ENCODE measurements at regions not wholly inside any gene's neighbourhood (a gene's known extent, or its start where the extent isn't known, plus 50 kb on each side); places are given as distances from the start of the nearest gene placed in this dataset.

DNA sequence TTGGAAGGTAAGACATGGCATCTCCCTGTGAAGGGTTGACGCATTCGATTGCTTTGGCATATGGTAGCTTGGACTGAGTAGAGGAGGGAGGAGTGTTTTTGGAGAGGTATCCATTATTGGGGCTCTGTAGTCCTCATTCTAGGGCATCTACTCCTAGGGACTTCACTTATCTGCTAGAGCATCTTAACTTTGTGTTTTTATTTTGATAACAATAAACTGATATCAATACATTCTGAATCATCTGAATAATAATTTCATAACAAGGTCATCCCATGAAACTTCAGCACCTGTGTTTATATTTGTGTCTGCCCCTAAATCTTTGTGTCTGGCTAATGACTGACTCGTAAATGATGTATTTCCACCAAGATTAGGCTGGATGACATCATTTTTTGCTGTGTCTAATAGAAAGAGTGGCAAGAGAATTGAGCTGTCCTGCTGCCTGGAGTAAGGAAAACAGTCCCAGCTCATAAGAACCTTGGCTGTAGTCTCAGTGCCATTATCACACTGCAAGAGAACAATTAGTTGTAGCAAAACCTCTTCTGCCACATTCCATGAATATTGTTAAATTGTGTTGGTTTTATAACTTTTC lies 288.5 kb downstream of the PRL start:
- H3K27ac ChIP-seq = no peak overlapping the region
- H3K36me3 ChIP-seq (replicated peaks) = no peaks in the 10 kb centered on the region
- TF ChIP-seq, protein P1, sequence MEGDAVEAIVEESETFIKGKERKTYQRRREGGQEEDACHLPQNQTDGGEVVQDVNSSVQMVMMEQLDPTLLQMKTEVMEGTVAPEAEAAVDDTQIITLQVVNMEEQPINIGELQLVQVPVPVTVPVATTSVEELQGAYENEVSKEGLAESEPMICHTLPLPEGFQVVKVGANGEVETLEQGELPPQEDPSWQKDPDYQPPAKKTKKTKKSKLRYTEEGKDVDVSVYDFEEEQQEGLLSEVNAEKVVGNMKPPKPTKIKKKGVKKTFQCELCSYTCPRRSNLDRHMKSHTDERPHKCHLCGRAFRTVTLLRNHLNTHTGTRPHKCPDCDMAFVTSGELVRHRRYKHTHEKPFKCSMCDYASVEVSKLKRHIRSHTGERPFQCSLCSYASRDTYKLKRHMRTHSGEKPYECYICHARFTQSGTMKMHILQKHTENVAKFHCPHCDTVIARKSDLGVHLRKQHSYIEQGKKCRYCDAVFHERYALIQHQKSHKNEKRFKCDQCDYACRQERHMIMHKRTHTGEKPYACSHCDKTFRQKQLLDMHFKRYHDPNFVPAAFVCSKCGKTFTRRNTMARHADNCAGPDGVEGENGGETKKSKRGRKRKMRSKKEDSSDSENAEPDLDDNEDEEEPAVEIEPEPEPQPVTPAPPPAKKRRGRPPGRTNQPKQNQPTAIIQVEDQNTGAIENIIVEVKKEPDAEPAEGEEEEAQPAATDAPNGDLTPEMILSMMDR (IDR thresholded peaks at IDR 0.05; ENCODE audit: low read depth, low read length, missing control alignments) = no peak
- no peak overlapping the region for H3K4me3 ChIP-seq (ENCODE audit: low read depth, low read length)
- H3K27me3 ChIP-seq (replicated peaks) = no peaks in the 10 kb centered on the region
- DNase-seq = peak; percentile 44
- in situ Hi-C loops (cut with HindIII; ENCODE audit: low pct_ligation_motif_present, low sequenced_read_pairs) = no loop called here

- no peaks in the 10 kb centered on the region for H3K27me3 ChIP-seq (replicated peaks)
- H3K36me3 ChIP-seq (replicated peaks) = no peaks in the 10 kb centered on the region
- H3K27ac ChIP-seq = no peak overlapping the region
- H3K4me3 ChIP-seq (ENCODE audit: low read depth, low read length) = no peak overlapping the region
- in situ Hi-C loops (cut with HindIII; ENCODE audit: low pct_ligation_motif_present, low sequenced_read_pairs) = no loop called here
- TF ChIP-seq, protein P1 (IDR thresholded peaks at IDR 0.05; ENCODE audit: low read depth, low read length, missing control alignments) = no peak
- no peak for DNase-seq
Observed at GRCh38 chr6:22010102-22010501, 286.7 kb downstream of the PRL start.

GRCh38 chr6:22015216-22015615 lies 281.6 kb downstream of the PRL start:
- in situ Hi-C loops (cut with HindIII; ENCODE audit: low pct_ligation_motif_present, low sequenced_read_pairs) = no loop called here
- Histone ChIP-seq H3K4me3 (ENCODE audit: low read depth, low read length) (no peak overlapping the region), H3K27ac (no peak overlapping the region), H3K27me3 (replicated peaks) (no peaks in the 10 kb centered on the region), H3K36me3 (replicated peaks) (no peaks in the 10 kb centered on the region)
- DNase-seq = no peak
- TF ChIP-seq, protein P1 (IDR thresholded peaks at IDR 0.05; ENCODE audit: low read depth, low read length, missing control alignments) = no peak

GRCh38 chr6:22015944-22016343 lies 280.9 kb downstream of the PRL start:
- in situ Hi-C loops (cut with HindIII; ENCODE audit: low pct_ligation_motif_present, low sequenced_read_pairs) = no loop called here
- Histone ChIP-seq H3K27ac (no peak overlapping the region), H3K4me3 (ENCODE audit: low read depth, low read length) (no peak overlapping the region), H3K36me3 (replicated peaks) (no peaks in the 10 kb centered on the region), H3K27me3 (replicated peaks) (no peaks in the 10 kb centered on the region)
- no peak for DNase-seq
- TF ChIP-seq, protein P1 (IDR thresholded peaks at IDR 0.05; ENCODE audit: low read depth, low read length, missing control alignments) = no peak

- no peak overlapping the region for H3K4me3 ChIP-seq (ENCODE audit: low read depth, low read length)
- DNase-seq = no peak
- H3K36me3 ChIP-seq (replicated peaks) = no peaks in the 10 kb centered on the region
- no peaks in the 10 kb centered on the region for H3K27me3 ChIP-seq (replicated peaks)
- H3K27ac ChIP-seq = no peak overlapping the region
- in situ Hi-C loops (cut with HindIII; ENCODE audit: low pct_ligation_motif_present, low sequenced_read_pairs) = no loop called here
- TF ChIP-seq, protein P1 (IDR thresholded peaks at IDR 0.05; ENCODE audit: low read depth, low read length, missing control alignments) = no peak
Observed at GRCh38 chr6:22017272-22017671, 279.6 kb downstream of the PRL start.

DNA sequence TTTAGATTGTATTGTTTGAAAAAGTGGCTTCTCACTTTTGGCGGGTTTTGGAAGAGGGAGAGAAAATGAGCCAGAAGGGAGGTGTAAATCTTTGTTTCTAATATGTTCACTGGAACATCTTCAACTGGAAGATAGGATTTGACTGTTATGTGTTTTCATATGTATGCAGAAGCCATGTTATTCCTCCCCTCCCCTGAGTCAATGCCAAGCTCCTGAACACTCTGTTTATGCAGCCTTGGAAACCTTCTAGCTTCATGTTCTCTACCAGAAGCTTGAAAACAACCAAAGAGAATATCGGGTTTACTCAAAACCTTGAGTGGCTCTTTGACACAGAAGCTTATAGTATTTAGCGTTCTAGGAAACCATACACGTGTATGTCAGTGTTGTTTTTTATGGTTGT lies 279.1 kb downstream of the PRL start:
- TF ChIP-seq, protein P1 (IDR thresholded peaks at IDR 0.05; ENCODE audit: low read depth, low read length, missing control alignments) = no peak

More for the DNA sequence above, 279.1 kb downstream of the PRL start:
- no peak for DNase-seq
- no peaks in the 10 kb centered on the region for H3K27me3 ChIP-seq (replicated peaks)
- no peaks in the 10 kb centered on the region for H3K36me3 ChIP-seq (replicated peaks)
- H3K27ac ChIP-seq = no peak overlapping the region
- H3K4me3 ChIP-seq (ENCODE audit: low read depth, low read length) = no peak overlapping the region
- in situ Hi-C loops (cut with HindIII; ENCODE audit: low pct_ligation_motif_present, low sequenced_read_pairs) = no loop called here

Data from brain microvascular endothelial cell (primary cell).